ENCODE measurements at regions not wholly inside any gene's neighbourhood (a gene's known extent, or its start where the extent isn't known, plus 50 kb on each side); places are given as distances from the start of the nearest gene placed in this dataset.

DNA sequence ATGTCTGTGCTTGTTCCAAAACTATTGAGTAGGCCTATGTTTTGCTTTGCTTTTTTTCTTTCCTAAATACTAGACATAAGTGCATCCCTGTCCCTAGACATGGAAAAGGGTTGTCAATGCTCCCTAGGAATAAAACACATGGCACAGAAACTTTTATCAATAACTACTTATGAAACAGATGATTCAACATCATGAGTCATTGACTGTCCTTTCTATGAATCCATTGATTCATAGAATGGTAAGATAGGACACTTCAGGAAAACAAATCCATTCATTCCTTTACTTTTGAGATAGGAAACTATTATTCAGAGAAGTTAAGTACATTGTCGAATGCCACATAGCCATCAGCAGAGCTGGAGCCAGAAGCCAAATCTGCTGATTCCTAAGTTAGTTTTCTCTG, 147.5 kb downstream of the TSEN15 start:
- H3K4me3 Mint-ChIP-seq, result no peak overlapping the region
- H3K27ac Mint-ChIP-seq, result no peak overlapping the region
- H3K79me1 ChIP-seq (ENCODE audit: insufficient read depth, low read depth, low read length, poor library complexity, severe bottlenecking), result no peaks in the 10 kb centered on the region

More for the DNA sequence above, 147.5 kb downstream of the TSEN15 start:
- Histone ChIP-seq H3T11ph (ENCODE audit: low read length) (no peak overlapping the region), H2BK20ac (ENCODE audit: low read depth, low read length, poor library complexity, severe bottlenecking) (no peak overlapping the region), H3K14ac (ENCODE audit: insufficient read depth, low read length) (no peak overlapping the region), H4K20me1 (ENCODE audit: control insufficient read depth, insufficient read depth, insufficient read length) (no peaks in the 10 kb centered on the region), H4K91ac (ENCODE audit: insufficient read length, low read depth, low read length) (no peak overlapping the region), H3K4me2 (ENCODE audit: insufficient read depth, insufficient read length, low read length) (no peak overlapping the region), H3K4ac (ENCODE audit: low read depth, low read length) (no peak overlapping the region), H4K5ac (ENCODE audit: insufficient read length, low read depth, low read length) (no peak overlapping the region), H3K23me2 (ENCODE audit: insufficient read length, low read depth, low read length, poor library complexity, severe bottlenecking) (no peaks in the 10 kb centered on the region), H3K79me2 (ENCODE audit: insufficient read depth, low read length) (no peaks in the 10 kb centered on the region), H3K9me3 (ENCODE audit: control insufficient read depth, low read depth, low read length) (no peaks in the 10 kb centered on the region), H4K8ac (replicated peaks; ENCODE audit: insufficient read length, low read depth, low read length) (no peak overlapping the region), H2AFZ (ENCODE audit: low read length) (no peak overlapping the region), H2AK5ac (ENCODE audit: insufficient read length, low read length) (no peak overlapping the region), H3K18ac (ENCODE audit: insufficient read length, low read depth, low read length) (no peak overlapping the region), H2BK12ac (ENCODE audit: insufficient read length, low read depth, low read length) (no peak overlapping the region), H3K9ac (ENCODE audit: extremely low read depth, insufficient read length, low read length) (no peak overlapping the region), H3K27me3 (ENCODE audit: insufficient read depth, low read length) (no peaks in the 10 kb centered on the region), H3K27ac (ENCODE audit: insufficient read length, low read depth, low read length) (no peak overlapping the region), H2BK120ac (ENCODE audit: low read depth, low read length, poor library complexity, severe bottlenecking) (no peak overlapping the region), H2BK5ac (ENCODE audit: insufficient read length, low read length) (no peak overlapping the region), H2BK15ac (ENCODE audit: low read depth, low read length) (no peak overlapping the region), H3K23ac (ENCODE audit: insufficient read length, low read depth, low read length) (no peak overlapping the region), H3K56ac (ENCODE audit: insufficient read length, low read depth, low read length) (no peak overlapping the region), H3K4me1 (ENCODE audit: insufficient read depth, low read length) (peaks cover under 1% of the 10 kb centered on the region; the same call in 1 of the 2 replicates)
- H3K4me1 Mint-ChIP-seq, result peaks cover 9 to 17% of the 10 kb centered on the region in 2 experiments
- no peak for DNase-seq
- H3K36me3 Mint-ChIP-seq (ENCODE audit: insufficient read depth in 1 of 3, low read depth in 3 of 3), result no peaks in the 10 kb centered on the region
- TF ChIP-seq, protein P1, sequence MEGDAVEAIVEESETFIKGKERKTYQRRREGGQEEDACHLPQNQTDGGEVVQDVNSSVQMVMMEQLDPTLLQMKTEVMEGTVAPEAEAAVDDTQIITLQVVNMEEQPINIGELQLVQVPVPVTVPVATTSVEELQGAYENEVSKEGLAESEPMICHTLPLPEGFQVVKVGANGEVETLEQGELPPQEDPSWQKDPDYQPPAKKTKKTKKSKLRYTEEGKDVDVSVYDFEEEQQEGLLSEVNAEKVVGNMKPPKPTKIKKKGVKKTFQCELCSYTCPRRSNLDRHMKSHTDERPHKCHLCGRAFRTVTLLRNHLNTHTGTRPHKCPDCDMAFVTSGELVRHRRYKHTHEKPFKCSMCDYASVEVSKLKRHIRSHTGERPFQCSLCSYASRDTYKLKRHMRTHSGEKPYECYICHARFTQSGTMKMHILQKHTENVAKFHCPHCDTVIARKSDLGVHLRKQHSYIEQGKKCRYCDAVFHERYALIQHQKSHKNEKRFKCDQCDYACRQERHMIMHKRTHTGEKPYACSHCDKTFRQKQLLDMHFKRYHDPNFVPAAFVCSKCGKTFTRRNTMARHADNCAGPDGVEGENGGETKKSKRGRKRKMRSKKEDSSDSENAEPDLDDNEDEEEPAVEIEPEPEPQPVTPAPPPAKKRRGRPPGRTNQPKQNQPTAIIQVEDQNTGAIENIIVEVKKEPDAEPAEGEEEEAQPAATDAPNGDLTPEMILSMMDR (conservative IDR thresholded peaks at IDR 0.05), result no peak
- H3K27me3 Mint-ChIP-seq (ENCODE audit: low read depth), result no peaks in the 10 kb centered on the region
- WGBS (ENCODE audit: extremely low coverage, insufficient read length, low lambda C conversion rate), result no CpG with 5 or more reads among the region's 1 CpG
- H3K9me3 Mint-ChIP-seq, result peaks cover 0 to 3% of the 10 kb centered on the region in 2 experiments; a peak in 3 of 5 replicates
